C4-2B (cell line): ENCODE measurements at regions not wholly inside any gene's neighbourhood (a gene's known extent, or its start where the extent isn't known, plus 50 kb on each side); places are given as distances from the start of the nearest gene placed in this dataset.

ENCODE experiments used
- ZFX ChIP-seq: fragments of 450-650 bp; IDR thresholded peaks from 2 replicates; pipeline ENCODE4 v1.6.1; 2017
- TF ChIP-seq, protein P1 (sequence below): fragments of 450-650 bp; conservative IDR thresholded peaks from 2 replicates; pipeline ENCODE4 v1.5.1; 2017; ENCODE audit warnings: mild to moderate bottlenecking

DNA sequence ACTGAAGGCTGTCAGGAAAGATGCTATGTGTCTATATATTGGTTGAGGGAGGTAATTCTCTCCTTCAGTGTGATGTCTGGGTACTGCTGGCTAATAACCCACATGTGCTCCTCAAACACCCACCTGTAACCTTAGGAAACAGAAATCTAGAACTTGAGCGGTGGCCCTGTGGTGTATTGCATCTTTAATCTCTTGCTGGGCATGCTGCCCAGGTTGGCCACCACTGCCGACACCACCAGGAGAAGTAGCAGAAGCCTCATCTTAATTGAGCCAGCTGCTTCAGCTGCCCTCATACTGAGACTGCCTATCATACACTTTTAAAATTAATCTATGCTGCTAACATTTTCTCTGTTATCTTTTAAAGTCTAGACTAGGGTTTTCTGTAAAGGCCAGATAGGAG lies 103.5 kb upstream of the C5orf63 start:
- TF ChIP-seq, protein P1, sequence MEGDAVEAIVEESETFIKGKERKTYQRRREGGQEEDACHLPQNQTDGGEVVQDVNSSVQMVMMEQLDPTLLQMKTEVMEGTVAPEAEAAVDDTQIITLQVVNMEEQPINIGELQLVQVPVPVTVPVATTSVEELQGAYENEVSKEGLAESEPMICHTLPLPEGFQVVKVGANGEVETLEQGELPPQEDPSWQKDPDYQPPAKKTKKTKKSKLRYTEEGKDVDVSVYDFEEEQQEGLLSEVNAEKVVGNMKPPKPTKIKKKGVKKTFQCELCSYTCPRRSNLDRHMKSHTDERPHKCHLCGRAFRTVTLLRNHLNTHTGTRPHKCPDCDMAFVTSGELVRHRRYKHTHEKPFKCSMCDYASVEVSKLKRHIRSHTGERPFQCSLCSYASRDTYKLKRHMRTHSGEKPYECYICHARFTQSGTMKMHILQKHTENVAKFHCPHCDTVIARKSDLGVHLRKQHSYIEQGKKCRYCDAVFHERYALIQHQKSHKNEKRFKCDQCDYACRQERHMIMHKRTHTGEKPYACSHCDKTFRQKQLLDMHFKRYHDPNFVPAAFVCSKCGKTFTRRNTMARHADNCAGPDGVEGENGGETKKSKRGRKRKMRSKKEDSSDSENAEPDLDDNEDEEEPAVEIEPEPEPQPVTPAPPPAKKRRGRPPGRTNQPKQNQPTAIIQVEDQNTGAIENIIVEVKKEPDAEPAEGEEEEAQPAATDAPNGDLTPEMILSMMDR, result no peak
- no peak for TF ChIP-seq ZFX
